Astrocyte of the hippocampus (primary cell): ENCODE measurements at regions not wholly inside any gene's neighbourhood (a gene's known extent, or its start where the extent isn't known, plus 50 kb on each side); places are given as distances from the start of the nearest gene placed in this dataset.
A peak's percentile ranks its signal among the peaks of the same experiment; 100 is the strongest.
"Not testable (repeated sequence)": the region's sequence is repeated elsewhere in the genome, so short reads cannot be mapped to it uniquely, and the experiment has no call there.

Source experiments
- DNase-seq: peaks from one replicate; pipeline ENCODE4 v3.0.0; 2011; ENCODE audit warnings: low read depth, low spot score

DNA sequence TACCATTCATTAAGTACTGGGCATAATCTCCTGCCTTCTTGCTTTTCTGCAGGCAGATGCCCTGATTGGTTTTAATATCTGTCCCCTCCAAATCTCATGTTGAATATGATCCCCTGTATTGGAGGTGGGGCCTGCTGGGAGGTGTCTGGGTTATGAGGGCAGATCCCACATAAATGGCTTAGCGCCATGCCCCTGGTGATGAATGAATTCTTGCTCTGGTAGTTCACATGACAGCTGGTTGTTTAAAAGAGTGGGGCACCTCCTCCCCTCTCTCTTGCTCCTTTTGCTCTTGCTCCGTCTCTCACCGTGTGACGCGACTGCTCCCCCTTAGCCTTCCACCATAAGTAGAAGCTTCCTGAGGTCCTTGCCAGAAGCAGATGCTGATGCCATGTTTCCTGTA is 564.0 kb upstream of the BRINP1 start:
- no peak for DNase-seq

DNA sequence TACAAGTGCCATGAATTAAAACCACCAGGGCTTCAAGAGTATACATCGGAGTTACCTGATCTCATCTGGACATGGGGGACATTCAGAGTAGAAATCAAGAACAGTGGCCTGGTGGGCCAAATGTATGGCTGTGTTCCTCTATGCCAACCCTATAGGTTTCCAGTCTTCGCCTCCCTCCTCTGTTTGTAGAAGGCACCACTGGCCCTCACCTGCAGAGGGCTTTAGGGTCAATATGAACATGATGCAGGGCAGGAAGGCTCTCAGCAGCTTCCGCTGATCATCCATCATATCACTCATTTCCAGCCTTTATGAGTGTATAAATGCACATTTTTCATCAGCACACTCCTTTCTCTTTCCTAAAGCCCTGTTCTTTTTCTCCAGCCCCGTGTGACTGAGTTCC is 555.5 kb upstream of the BRINP1 start:
- DNase-seq, result no peak

DNA sequence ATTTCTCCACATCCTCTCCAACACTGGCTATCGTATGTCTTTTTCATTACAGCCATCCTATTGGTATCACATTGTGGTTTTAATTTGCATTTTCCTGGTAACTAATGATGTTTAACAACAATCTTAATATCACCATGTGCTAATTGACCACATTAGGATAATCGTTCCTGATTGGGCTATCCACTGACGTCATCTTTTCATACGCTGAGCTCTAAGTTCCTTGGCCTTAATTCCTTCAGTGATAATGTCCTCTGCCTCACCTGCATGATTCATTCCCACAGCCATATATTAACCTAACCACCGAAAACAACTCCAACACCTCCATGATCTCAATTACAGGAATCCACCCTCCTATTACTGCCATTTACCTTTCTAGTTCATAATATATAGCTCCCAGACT is 547.9 kb upstream of the BRINP1 start:
- DNase-seq, result no peak

DNA sequence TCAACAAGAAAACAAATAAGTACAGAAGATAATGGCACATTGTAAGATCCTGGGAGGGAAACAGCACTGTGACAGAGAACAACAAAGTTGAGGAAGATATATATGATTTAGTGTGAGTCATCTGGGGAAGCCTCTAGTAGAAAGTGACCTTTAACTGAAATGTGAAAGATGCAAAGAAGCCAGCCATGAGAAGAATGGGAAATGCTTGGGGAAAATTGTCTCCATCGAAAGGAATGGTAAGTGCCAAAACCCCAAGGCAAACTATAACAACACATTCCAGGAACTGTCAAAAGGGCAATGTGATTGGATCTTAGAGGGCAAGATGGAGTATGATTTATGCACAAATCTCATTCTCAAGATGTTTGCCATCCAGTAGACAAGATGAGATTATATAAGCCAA is 537.8 kb upstream of the BRINP1 start:
- no peak for DNase-seq

DNA sequence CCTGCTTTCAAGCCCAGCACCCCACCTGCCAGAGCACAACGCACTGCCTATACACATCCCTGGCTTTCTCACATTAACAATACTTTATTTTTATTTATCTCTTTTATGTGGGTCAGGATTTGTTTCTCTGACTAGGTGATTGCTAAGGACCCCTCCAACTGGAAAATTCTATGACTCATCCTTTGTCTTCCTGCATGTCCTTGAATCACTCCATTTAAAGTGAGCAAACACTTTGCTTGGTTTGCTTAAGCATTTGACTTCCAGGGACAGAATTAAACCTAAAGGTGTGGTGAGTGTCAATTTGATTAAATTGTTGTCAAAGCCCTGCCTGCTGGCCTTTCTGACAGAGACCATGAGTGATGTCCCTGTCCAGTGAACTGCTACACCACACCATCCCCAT is 536.5 kb upstream of the BRINP1 start:
- DNase-seq, result peak; percentile 28

DNA sequence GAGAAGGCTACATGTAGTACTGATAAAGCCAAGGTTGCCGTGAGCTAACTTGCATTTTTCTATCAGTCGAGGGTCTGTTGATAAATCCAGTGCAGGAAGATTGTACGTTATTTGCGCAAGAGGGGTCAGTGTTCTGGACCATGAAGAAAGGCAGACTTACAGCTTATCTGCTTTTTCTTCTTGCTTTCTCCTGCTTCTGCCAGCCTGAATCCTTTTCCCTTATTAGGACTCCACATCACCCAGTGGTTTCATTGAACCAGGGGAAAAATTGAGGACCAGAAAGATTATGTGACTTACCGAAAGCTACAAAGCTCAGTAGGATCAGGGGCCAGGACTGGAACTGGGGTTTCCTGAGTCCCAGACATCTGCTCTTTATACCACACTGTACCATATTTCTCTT is 534.6 kb upstream of the BRINP1 start:
- no peak for DNase-seq

DNA sequence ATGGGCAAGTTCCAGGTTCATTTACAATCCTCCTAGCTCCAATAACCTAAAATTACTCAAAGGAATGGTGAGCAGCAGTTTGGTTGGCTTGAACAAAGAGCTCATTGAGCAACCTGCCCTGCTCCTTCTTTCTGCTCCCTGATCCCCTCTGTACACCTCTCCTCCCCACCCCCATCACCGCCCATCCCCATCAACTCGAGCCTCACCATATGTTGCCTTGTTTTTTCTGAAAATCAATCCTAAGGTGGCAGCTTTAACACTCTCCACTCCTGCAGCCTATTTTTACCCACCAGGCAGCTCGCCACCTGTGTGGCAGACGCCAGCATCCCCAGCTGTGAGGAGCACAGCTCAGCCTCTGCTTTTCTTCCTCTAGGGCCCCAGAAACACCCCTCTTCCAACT is 533.4 kb upstream of the BRINP1 start:
- DNase-seq, result no peak

DNA sequence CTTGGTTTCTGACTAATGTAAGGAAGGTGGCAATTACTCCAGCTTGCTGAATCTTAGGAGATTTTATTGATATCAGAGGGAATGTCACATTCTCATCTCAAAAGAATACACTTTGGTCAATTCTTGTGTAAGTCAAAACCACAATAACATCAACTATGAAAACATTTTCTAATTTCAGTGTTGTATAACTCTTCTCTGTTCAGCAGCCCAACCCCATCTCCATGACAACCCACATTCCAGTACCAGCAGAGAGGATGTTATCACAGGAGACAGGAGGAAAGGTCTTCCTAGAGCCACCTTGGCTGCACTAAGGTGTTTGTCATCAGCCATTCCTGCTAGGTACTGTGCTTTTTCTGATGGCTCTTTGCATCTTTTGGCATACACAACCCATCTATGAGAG is 529.1 kb upstream of the BRINP1 start:
- DNase-seq, result no peak

DNA sequence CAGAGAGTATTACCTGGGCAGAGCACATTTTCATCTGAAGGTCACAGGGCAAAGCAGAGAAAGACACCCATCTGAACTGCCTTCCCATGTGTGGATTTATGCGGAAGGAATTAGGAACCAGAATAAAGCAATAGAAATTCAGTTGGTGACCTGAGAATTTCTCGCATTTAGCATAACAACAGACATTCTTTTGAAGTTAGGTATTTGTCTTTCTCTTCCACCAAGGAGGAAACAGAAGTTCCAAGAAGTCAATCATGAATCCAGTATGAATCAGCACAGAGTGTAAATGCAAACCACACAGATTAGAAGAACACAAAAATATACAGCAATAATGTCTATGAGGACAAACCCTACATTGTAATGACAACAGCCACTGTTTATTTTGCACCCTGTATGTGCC is 515.2 kb upstream of the BRINP1 start:
- peak; percentile 84 for DNase-seq

DNA sequence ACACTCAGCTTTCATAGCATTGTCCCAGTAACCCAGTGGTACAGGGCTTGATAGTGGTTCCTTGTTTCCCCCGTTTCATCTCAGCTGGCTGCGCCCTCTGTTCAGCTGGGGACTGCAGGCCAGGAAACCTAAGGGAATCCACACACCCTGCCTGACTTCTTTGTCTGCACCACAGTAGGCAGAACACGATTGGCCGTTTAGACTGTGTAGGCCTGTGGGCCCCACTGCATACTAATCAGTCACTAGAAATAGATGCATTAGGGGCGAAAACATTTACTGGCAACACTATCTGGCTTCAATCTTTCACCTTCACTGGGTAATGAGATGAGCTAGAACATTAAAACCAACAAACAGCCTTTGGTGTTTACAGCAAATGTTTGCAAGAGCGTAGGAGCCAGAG is 512.7 kb upstream of the BRINP1 start:
- DNase-seq, result peak; percentile 20

DNA sequence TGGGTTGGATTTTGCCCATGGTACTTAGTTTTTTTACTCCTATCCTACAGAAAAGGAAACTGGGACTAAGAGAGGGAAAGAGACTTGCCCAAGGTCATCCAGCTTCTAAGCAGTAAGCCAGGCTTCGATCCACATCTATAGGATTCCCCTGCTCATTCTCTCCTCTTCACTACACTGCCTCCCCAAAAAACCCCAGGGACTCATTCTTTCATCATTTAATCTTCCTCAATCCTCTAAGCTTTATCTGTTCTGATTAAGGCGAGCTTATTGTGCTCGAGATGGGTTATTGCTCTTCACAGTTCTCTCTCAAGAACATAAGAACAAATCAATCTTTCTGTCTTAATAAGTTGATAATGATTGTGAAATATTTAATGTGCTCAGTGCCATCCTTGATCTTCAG is 511.1 kb upstream of the BRINP1 start:
- no peak for DNase-seq

DNA sequence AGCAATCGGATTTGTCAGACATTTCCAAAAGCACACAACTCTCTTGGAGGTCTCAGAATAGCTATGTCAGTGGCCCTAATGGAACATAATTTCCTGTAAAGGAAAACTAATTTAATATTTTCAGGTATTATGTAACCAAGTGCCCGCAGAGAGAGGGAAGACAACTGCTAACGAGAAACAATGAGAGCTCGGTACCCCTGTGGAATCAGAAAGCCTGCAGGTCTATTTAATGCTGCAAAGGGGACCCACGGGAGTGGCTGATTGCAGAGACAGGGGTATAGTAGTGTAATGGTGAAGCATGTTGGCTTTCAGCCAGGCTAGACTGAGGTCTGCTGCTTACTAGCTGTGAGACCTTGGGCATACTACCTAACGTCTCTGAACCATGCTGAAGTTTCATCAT is 508.1 kb upstream of the BRINP1 start:
- DNase-seq, result no peak

DNA sequence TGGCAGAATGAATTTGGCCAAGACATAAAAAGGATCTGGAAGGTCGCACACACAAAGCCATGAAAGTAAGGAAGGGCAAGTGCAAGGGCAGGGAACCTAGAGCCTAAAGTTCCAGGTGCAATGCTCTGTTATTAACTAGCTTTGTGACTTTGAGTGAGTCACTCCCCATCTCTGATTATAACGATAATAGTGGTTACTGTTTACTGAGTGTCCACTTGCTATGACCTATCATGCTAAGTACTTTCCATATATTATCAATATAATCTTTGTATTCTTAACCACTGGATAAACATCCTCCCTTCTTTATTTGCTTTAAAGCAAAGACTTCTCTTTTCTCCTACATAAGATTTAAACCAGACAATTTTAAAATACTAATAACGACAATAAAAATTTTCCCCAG is 504.6 kb upstream of the BRINP1 start:
- no peak for DNase-seq

DNA sequence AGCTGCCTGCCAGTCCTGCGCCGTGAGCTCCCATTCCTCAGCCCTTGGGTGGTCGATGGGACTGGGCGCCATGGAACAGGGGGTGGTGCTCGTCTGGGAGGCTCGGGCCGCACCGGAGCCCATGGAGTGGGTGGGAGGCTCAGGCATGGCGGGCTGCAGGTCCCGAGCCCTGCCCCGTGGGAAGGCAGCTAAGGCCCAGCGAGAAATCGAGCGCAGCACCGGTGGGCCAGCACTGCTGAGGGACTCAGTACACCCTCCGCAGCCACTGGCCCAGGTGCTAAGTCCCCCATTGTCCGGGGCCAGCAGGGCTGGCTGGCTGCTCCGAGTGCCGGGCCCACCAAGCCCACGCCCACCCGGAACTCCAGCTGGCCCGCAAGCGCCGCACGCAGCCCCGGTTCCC is 501.0 kb upstream of the BRINP1 start:
- DNase-seq, result not testable (repeated sequence)

DNA sequence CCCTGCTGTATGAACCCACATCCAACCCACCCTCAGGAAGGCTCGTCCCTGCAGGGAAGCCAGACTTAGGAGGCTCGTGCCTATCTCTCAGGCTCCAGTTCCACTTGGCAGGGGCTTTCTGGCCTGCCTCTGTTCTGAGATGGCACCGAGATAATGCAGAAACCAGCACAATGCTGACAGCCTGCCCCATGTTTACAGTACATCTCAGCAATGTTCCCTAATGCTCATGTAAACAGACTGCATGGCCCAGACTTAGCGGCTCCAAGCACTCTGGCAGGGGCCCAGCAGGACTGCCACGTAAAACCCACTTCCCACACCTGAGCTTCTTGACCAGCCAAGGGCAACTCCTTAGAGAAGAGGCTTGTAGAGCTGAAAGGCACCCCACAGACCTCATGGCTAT is 499.5 kb upstream of the BRINP1 start:
- peak; percentile 54 for DNase-seq

DNA sequence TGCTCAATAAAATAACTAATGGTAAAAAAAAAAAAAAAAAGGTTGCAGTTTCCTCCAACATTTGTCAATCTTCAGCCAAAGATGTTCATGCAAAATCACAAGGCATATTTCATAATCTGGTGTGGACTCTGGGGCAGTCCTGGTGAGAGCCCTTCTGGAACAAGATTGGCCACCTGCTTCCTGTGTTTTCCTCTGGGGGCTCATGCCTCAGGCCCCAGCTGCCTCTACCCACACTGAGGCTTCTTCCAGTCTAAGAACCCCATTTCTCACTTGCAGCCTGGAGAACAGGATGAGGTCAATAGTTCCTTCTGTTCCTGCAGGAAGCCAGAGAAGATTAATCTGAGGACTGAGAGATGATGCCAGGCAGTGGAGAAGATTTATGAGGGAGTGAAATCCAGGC is 492.6 kb upstream of the BRINP1 start:
- DNase-seq, result no peak

DNA sequence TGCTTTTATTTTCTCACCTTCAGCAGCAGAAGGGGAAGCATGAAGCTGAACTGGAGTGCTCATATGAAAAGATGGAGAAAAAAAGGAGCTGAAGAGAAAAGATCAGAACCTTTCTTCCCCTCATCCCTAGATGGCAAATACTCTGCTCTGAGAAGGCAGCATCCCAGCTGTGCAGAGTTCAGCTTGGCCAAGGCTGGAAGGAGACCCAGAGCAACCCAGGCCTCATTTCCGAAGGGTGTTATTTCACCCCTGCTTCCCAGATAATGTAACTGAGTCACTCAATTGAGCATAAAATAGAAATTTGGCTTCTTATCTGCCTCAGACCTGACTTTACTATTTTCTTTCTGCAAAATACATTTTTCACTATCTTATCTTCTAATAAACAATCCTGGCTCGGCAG is 489.9 kb upstream of the BRINP1 start:
- DNase-seq, result no peak

DNA sequence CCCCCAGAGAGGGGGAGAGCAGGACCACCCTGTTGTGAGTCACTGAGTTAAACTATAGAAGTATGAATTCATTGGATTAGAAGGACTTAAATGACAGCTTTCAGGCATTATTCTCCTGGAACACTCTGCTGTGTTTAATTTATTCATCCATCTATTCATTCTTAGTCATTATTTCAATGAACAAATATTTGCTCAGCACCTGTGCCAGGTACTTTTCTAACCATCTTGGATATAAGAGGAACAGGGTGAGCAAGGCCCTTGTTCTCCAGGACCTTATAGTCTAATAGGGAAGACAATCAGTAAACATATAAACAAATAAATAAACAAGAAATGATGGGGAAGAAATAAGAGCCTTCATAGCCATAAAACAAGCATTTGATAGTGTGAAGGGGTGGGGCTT is 483.9 kb upstream of the BRINP1 start:
- DNase-seq, result no peak

DNA sequence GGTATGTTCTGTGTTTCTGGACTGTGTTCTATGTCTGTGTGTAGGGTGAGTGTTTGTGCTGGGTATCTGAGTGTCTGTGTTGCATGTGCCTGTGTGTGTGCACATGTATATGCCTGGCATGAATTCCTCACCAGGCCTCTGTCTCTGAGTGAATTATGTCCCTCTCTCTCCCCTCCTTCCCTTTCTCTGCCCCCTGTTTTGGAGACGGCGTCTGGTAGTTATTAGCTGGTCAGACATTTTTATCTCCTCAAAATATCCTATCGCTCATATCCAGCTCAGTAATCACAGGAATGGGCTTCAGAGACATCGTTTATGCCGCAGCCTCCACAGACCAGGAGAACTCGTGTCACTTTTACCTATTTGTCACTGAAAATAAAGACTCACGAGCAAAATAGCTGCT is 483.2 kb upstream of the BRINP1 start:
- DNase-seq, result no peak

DNA sequence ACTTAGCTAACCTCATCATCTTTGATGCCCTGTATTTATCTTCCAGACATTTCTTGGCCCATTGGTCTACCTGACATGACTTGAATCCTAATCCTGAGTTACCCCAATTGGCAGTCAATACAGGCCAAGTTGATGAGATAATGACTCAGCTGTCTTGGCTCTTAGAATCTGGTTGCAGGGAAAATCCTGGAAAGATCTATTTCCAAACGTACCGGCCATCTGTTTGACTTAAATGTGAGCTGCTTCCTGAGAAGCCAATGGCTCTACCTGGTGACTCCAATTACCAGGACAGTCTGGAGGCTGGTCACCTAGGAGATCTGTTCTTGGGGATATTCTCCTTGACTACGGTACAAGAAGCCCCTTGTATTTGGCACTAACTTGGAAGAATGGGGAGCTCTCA is 475.2 kb upstream of the BRINP1 start:
- no peak for DNase-seq

DNA sequence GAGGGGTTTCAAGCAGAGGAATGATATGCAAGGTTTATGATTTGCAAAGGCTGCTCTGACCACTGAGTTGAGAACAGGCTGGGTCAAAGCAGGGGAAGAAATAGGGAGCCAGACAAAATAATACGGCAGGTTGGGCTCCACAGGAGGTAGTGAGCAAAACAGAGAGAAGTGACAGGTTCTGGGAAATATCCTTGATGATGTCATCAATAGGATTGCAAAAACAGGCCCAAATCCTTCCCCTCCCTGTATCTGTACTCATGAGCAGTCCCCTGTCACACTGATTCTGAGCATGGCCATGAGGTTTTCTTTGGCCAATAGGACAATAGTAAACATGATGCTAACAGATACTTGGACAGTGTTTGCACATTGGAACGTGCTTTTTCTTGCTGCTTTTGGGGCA is 471.8 kb upstream of the BRINP1 start:
- DNase-seq, result peak; percentile 25

DNA sequence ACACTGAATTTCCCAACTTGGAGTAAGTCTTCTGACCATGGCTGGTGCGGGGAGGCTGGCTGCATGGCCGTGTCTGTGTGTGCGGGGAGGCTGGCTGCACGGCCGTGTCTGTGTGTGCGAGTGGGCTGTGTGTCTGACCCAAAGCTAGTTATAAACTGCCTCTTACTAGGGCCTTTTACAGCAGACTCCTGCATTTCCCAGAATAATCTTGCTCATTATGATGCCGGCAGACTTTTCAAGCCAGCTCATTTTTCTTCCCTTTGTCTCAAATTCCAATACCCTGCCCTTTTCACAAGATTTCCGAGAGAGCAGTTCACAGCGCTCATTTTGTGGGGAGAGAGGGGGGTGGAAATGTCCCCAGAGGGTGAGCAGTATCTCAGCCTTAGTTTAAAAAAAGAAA is 470.7 kb upstream of the BRINP1 start:
- peak; percentile 84 for DNase-seq

DNA sequence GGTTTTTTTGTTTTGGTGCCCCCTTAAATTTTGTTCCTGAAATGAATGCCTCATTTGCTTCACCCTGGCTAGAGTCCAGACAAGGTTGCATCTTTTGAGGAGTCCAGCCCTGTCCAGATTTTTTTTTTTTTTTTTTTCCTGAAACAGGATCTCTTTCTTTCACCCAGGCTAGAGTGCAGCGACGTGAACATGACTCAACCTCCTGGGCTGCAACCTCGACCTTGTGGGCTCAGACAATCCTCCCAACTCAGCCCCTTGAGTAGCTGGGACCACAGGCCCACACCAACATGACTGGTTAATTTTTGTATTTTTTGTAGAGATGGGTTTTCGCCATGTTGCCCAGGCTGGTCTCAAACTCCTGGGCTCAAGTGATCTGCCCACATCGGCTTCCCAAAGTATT is 469.0 kb upstream of the BRINP1 start:
- peak; percentile 26 for DNase-seq

DNA sequence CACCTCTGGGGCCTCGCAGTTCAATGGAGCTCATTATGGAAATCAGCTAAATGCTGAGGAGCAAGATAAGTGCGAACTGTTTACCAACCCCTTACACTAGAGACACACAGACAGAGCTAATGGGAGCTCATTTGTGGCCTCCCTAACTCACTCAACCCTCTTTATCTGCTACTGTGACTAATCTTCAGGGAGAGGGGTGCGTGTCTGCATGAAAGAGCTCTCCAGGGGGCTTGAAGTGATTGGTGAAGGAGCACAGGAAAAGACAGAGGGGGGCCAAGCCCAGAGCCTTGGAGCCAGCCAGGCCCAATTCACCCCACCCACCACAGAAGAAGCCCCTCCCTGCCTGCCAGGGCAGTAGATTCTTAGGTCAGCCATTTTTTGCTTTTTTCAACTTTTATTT is 466.8 kb upstream of the BRINP1 start:
- DNase-seq, result peak; percentile 60

DNA sequence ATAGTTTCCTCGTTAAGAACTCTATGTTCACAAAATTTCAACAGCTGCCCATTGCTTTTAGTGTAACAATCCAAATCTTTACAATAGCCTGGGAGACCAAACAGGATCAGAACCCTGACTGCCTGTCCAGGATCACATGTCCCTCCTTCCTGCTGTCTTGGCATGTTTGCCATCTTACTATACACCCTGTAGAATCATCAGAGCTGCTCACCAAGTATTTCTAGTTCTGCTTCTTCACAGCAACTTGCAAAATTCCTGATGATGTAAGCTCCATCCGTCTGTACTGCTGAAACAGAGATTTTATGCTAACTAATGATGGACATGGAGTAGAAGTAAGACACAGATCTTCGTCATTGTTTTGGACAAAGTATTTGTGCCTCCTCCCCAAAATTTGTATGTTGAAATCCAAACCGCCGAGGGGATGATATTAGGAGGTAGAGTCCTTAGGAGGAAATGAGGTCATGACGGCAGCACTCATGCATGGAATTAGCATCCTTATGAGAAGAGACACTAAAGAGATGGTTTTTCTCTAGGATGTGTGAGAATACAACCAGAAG is 464.9 kb upstream of the BRINP1 start:
- no peak for DNase-seq
